Tibial nerve (tissue), 4 donors: ENCODE measurements at regions not wholly inside any gene's neighbourhood (a gene's known extent, or its start where the extent isn't known, plus 50 kb on each side); places are given as distances from the start of the nearest gene placed in this dataset.

Experiments used
- CTCF ChIP-seq, 5 experiments: fragments of 200-600 bp in 3 of 5; fragments of 450-650 bp in 2 of 5; sonication (generic) in 3 of 5; IDR thresholded peaks; one replicate each; pipeline ENCODE4 v1.5.1; 2016 to 2019; ENCODE audit warnings: antibody characterized with exemption in 5 of 5, mild to moderate bottlenecking in 3 of 5, moderate library complexity in 2 of 5
- EP300 ChIP-seq, 2 donors: sonication (generic); formaldehyde crosslinking; IDR thresholded peaks; one replicate each; pipeline ENCODE4 v1.6.1; 2017; ENCODE audit warnings: antibody characterized with exemption in 2 of 2, mild to moderate bottlenecking in 1 of 2
- POLR2A ChIP-seq, 2 donors: fragments of 450-650 bp; IDR thresholded peaks; one replicate each; pipeline ENCODE4 v1.6.1; 2017; ENCODE audit warnings: antibody characterized with exemption in 2 of 2, mild to moderate bottlenecking in 2 of 2, moderate library complexity in 2 of 2

- TF ChIP-seq CTCF (IDR thresholded peaks at IDR 0.05), result no peak
- no peak for TF ChIP-seq POLR2A (IDR thresholded peaks at IDR 0.05)
- TF ChIP-seq EP300 (IDR thresholded peaks at IDR 0.05), result no peak
These were observed 117.0 kb upstream of the UST start for GRCh38 chr6:148629592-148630465.
